Spleen (tissue), 7 donors: ENCODE measurements at regions not wholly inside any gene's neighbourhood (a gene's known extent, or its start where the extent isn't known, plus 50 kb on each side); places are given as distances from the start of the nearest gene placed in this dataset.

Experiments
- POLR2A ChIP-seq, 3 donors: fragments of 450-650 bp; IDR thresholded peaks; one replicate each; pipeline ENCODE4 v1.5.1; 2017; ENCODE audit warnings: antibody characterized with exemption in 3 of 3, mild to moderate bottlenecking in 1 of 3
- POLR2AphosphoS5 ChIP-seq, 3 donors: sonication (generic); formaldehyde crosslinking; IDR thresholded peaks; one replicate each; pipeline ENCODE4 v1.5.1; 2017; ENCODE audit warnings: antibody characterized with exemption in 3 of 3
- TF ChIP-seq, protein P1 (sequence below), 11 experiments: fragments of 200-600 bp in 7 of 11; fragments of 450-650 bp in 4 of 11; sonication (generic) in 4 of 11; IDR thresholded peaks in 8 of 11; conservative IDR thresholded peaks in 3 of 11; 1 replicate in 7 of 11; 2 replicates in 4 of 11; pipeline versions ENCODE4 v1.4.0 to v1.8.0; 2016 to 2021; ENCODE audit warnings: antibody characterized with exemption in 11 of 11, inconsistent platforms in 4 of 11, mild to moderate bottlenecking in 1 of 11
- donor health status: DM: no; HTN: no; CAD: no; lungs with moderate emphysema.
- donor health status: DM: no; HTN: no; CAD: no.
- donor health status: DM: no; HTN: no; CAD: no.

DNA sequence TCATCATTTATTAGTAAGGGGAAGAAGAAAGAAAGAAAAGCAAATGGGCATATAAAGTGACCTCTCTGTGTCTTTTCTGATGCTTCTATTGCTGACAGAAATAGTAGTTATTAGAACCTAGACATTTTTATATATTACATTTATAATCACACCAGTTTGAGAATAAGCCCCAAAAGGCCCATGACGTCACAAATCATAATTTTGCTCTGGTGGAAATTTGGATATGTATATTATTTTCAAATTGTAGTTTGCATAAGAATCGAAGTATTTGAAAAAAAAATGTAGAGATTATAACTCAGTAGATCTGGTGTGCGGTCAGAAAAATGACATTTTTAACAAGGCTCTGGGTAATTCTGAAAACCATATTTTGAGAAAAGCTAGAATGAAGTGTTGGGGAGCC is 101.2 kb upstream of the STEAP1 start:
- TF ChIP-seq POLR2A (IDR thresholded peaks at IDR 0.05), result no peak
- TF ChIP-seq, protein P1, sequence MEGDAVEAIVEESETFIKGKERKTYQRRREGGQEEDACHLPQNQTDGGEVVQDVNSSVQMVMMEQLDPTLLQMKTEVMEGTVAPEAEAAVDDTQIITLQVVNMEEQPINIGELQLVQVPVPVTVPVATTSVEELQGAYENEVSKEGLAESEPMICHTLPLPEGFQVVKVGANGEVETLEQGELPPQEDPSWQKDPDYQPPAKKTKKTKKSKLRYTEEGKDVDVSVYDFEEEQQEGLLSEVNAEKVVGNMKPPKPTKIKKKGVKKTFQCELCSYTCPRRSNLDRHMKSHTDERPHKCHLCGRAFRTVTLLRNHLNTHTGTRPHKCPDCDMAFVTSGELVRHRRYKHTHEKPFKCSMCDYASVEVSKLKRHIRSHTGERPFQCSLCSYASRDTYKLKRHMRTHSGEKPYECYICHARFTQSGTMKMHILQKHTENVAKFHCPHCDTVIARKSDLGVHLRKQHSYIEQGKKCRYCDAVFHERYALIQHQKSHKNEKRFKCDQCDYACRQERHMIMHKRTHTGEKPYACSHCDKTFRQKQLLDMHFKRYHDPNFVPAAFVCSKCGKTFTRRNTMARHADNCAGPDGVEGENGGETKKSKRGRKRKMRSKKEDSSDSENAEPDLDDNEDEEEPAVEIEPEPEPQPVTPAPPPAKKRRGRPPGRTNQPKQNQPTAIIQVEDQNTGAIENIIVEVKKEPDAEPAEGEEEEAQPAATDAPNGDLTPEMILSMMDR (IDR thresholded peaks at IDR 0.05 in 8 of 11, conservative IDR thresholded peaks at IDR 0.05 in 3 of 11), result no peak
- TF ChIP-seq POLR2AphosphoS5 (IDR thresholded peaks at IDR 0.05), result no peak
